ENCODE measurements at regions not wholly inside any gene's neighbourhood (a gene's known extent, or its start where the extent isn't known, plus 50 kb on each side); places are given as distances from the start of the nearest gene placed in this dataset.

GRCh38 chr2:235381261-235381912 lies 112.5 kb upstream of the AGAP1 start (continued):
- no peak for TF ChIP-seq CREB1 (IDR thresholded peaks at IDR 0.05)
- no peak for TF ChIP-seq SIX5 (IDR thresholded peaks at IDR 0.05; ENCODE audit: low read depth, low read length)
- no peak for TF ChIP-seq CHD7 (IDR thresholded peaks at IDR 0.05; ENCODE audit: insufficient replicate concordance, low read length)
